Stomach (tissue), 8 donors: ENCODE measurements at regions not wholly inside any gene's neighbourhood (a gene's known extent, or its start where the extent isn't known, plus 50 kb on each side); places are given as distances from the start of the nearest gene placed in this dataset.

ENCODE experiments used
- DNase-seq, 2 donors: peaks; one replicate each; pipeline versions ENCODE4 v3.0.0 to v3.0.0-alpha.2; 2013 to 2019
- H3K27ac ChIP-seq, 5 donors: fragments of 200-600 bp in 4 of 5; sonication (generic) in 4 of 5; one replicate each; pipeline ENCODE4 v1.5.1; 2013 to 2019; ENCODE audit warnings: mild to moderate bottlenecking in 1 of 5, moderate library complexity in 1 of 5
- H3K27me3 ChIP-seq, 3 donors: fragments of 200-600 bp; sonication (generic); one replicate each; pipeline ENCODE4 v1.5.1; 2017 to 2019; ENCODE audit warnings: mixed run types in 1 of 3
- H3K36me3 ChIP-seq, 4 donors: fragments of 200-600 bp; sonication (generic); 1 replicate in 3 of 4; 2 replicates in 1 of 4; pipeline ENCODE4 v1.5.1; 2016 to 2019
- H3K4me1 ChIP-seq, 4 donors: fragments of 200-600 bp; sonication (generic); one replicate each; pipeline ENCODE4 v1.5.1; 2016 to 2019
- H3K4me3 ChIP-seq, 4 donors: fragments of 200-600 bp; sonication (generic) in 3 of 4; one replicate each; pipeline ENCODE4 v1.5.1; 2016 to 2019; ENCODE audit warnings: mild to moderate bottlenecking in 1 of 4
- H3K9me3 ChIP-seq, 4 donors: fragments of 200-600 bp; sonication (generic); one replicate each; pipeline ENCODE4 v1.5.1; 2016 to 2019
- EP300 ChIP-seq: sonication (generic); formaldehyde crosslinking; IDR thresholded peaks from one replicate; pipeline ENCODE4 v1.6.1; 2017; ENCODE audit warnings: antibody characterized with exemption
- POLR2A ChIP-seq, 4 donors: fragments of 450-650 bp; IDR thresholded peaks; one replicate each; pipeline ENCODE4 v1.6.1; 2016; ENCODE audit warnings: antibody characterized with exemption in 4 of 4, control low read depth in 2 of 4, mild to moderate bottlenecking in 1 of 4, moderate library complexity in 1 of 4
- POLR2AphosphoS5 ChIP-seq, 3 donors: sonication (generic); formaldehyde crosslinking; IDR thresholded peaks; one replicate each; pipeline ENCODE4 v1.6.1; 2016; ENCODE audit warnings: antibody characterized with exemption in 3 of 3
- WGBS, 5 donors: extraction: QIAGEN DNeasy Blood & Tissue Kit in 3 of 5; methylation state at CpG; one replicate each; pipeline versions ENCODE4 v1.1.5 to v1.1.7; 2013 to 2018; 5-methylcytosine and 5-hydroxymethylcytosine counted together
- intact Hi-C: fragments of 100-400 bp; cut with DNase I; formaldehyde crosslinking; loops from one replicate; pipeline ENCODE4 v1.15.1; 2023; ENCODE audit warnings: low total_unique reads
- TF ChIP-seq, protein P1 (sequence below), 7 experiments: fragments of 450-650 bp in 4 of 7; fragments of 200-600 bp in 3 of 7; sonication (generic) in 3 of 7; IDR thresholded peaks; one replicate each; pipeline ENCODE4 v1.5.1; 2016 to 2019; ENCODE audit warnings: antibody characterized with exemption in 7 of 7, control low read depth in 2 of 7, mild to moderate bottlenecking in 1 of 7
- donor health status: healthy with polysubstance abuse.
- donor health status: Bipolar disorder and iron deficiency.
- donor health status: healthy.

DNA sequence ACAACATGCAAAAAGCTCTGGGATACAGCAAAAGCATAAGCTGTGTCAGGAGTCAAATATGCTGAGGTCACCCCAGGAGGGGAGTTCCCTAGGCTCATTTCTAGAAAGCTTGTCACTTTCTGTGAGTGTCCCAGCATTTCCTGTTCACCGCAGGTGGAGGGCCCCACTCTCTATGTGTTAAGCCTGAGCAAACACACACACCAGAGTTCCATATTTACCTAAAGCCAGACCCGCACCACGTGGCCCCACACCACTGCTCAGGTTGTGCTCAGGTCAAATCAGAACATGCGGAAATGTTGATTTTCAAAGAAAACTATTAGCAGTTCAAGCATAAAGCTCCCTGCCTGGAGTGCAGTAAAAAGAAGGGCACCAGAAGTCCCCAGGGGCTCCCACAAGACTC, 259.6 kb upstream of the PPP2R2D start:
- TF ChIP-seq EP300 (no peak), POLR2AphosphoS5 (IDR thresholded peaks at IDR 0.05) (peak in 1 of 3 donors; percentile 69), POLR2A (IDR thresholded peaks at IDR 0.05) (no peak)
- TF ChIP-seq, protein P1, sequence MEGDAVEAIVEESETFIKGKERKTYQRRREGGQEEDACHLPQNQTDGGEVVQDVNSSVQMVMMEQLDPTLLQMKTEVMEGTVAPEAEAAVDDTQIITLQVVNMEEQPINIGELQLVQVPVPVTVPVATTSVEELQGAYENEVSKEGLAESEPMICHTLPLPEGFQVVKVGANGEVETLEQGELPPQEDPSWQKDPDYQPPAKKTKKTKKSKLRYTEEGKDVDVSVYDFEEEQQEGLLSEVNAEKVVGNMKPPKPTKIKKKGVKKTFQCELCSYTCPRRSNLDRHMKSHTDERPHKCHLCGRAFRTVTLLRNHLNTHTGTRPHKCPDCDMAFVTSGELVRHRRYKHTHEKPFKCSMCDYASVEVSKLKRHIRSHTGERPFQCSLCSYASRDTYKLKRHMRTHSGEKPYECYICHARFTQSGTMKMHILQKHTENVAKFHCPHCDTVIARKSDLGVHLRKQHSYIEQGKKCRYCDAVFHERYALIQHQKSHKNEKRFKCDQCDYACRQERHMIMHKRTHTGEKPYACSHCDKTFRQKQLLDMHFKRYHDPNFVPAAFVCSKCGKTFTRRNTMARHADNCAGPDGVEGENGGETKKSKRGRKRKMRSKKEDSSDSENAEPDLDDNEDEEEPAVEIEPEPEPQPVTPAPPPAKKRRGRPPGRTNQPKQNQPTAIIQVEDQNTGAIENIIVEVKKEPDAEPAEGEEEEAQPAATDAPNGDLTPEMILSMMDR (IDR thresholded peaks at IDR 0.05): peak in 1 of 7 experiments; percentile 12
- Histone ChIP-seq H3K4me1 (peaks cover 0 to 9% (median 2%) of the 10 kb centered on the region in 4 donors), H3K9me3 (peaks cover 0 to 18% (median 12%) of the 10 kb centered on the region in 4 donors), H3K4me3 (no peak overlapping the region), H3K27me3 (no peaks in the 10 kb centered on the region), H3K36me3 (no peaks in the 10 kb centered on the region), H3K27ac (peak overlapping the region; percentile 5 to 80 (median 68))
- WGBS, 5 donors: 15 to 34% (median 24%) methylated on average over 4 of the region's 4 CpGs
- intact Hi-C loops: no loop called here
- peak; percentile 77 to 90 for DNase-seq

GRCh38 chr10:131641898-131642297, 258.9 kb upstream of the PPP2R2D start:
- 59 to 88% (median 71%) methylated on average over 4 of the region's 4 CpGs for WGBS, 5 donors
- Histone ChIP-seq H3K9me3 (peaks cover 0 to 18% (median 12%) of the 10 kb centered on the region in 4 donors), H3K4me1 (peaks cover 0 to 11% (median 7%) of the 10 kb centered on the region in 4 donors), H3K27ac (peak overlapping the region in 4 of 5 donors; percentile 5 to 80 (median 73)), H3K4me3 (no peak overlapping the region), H3K27me3 (no peaks in the 10 kb centered on the region), H3K36me3 (no peaks in the 10 kb centered on the region)
- no peak for DNase-seq
- TF ChIP-seq, protein P1 (IDR thresholded peaks at IDR 0.05): no peak
- TF ChIP-seq EP300: no peak
- TF ChIP-seq POLR2A (IDR thresholded peaks at IDR 0.05): no peak
- TF ChIP-seq POLR2AphosphoS5 (IDR thresholded peaks at IDR 0.05): no peak
- intact Hi-C loops: no loop called here

DNA sequence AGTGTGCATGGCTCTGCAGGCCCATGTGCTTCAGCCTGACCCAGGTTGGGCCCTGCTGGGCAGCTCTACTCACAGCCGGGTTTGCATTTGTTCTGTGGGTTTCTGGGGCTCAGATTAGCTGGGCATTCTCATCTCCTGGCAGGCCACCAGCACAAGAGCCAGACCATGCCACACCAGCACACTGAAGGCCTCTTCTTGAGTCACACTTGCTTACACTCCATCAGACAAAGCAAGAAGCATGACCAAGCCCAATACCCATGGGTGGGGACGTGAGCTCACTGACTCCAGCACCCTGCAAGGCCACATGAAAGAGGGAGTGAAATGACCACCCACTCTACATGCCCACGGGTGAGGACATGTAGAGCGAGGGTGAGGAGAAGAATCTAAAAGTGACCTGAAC, 257.8 kb upstream of the PPP2R2D start:
- intact Hi-C loops: no loop called here
- Histone ChIP-seq H3K4me3 (no peak overlapping the region), H3K36me3 (no peaks in the 10 kb centered on the region), H3K27ac (no peak overlapping the region), H3K27me3 (no peaks in the 10 kb centered on the region), H3K9me3 (peaks cover 0 to 18% (median 12%) of the 10 kb centered on the region in 4 donors), H3K4me1 (peaks cover 5 to 18% (median 14%) of the 10 kb centered on the region in 4 donors)
- TF ChIP-seq POLR2AphosphoS5 (IDR thresholded peaks at IDR 0.05): no peak
- no peak for TF ChIP-seq EP300
- no peak for TF ChIP-seq POLR2A (IDR thresholded peaks at IDR 0.05)
- TF ChIP-seq, protein P1 (IDR thresholded peaks at IDR 0.05): no peak
- DNase-seq: no peak
- 55 to 68% (median 65%) methylated on average over 4 of the region's 4 CpGs for WGBS, 5 donors

DNA sequence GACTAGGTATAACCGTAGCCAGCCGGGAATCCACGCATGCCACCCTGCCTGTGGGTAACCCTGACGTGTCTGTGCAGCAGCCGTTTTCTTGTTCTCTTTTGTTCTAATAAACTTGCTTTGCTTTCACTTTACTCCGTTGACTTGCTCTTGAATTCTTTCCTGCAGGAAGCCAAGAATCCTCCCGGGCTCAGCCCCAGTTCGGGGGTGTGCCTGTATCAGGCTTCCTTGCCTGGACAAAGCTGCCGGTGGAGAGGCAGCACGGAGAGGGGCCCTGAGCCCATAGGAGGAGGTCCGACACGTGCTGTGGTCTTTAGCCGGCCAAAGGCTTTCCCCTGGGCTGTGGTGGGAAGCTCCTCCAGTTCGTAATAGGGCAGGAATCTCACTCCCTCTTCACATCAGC, 256.5 kb upstream of the PPP2R2D start:
- DNase-seq: peak in 1 of 2 donors; percentile 79
- Histone ChIP-seq H3K9me3 (peaks cover 0 to 11% (median 8%) of the 10 kb centered on the region in 4 donors), H3K36me3 (no peaks in the 10 kb centered on the region), H3K27ac (no peak overlapping the region), H3K4me3 (no peak overlapping the region), H3K4me1 (peaks cover 5 to 29% (median 22%) of the 10 kb centered on the region in 4 donors), H3K27me3 (no peaks in the 10 kb centered on the region)
- 60 to 72% (median 62%) methylated on average over 14 of the region's 14 CpGs for WGBS, 5 donors
- intact Hi-C loops: no loop called here
- TF ChIP-seq POLR2A (IDR thresholded peaks at IDR 0.05): no peak
- TF ChIP-seq, protein P1 (IDR thresholded peaks at IDR 0.05): no peak
- no peak for TF ChIP-seq EP300
- TF ChIP-seq POLR2AphosphoS5 (IDR thresholded peaks at IDR 0.05): no peak
